Small intestine (tissue), 7 donors: ENCODE measurements at regions not wholly inside any gene's neighbourhood (a gene's known extent, or its start where the extent isn't known, plus 50 kb on each side); places are given as distances from the start of the nearest gene placed in this dataset.

Source experiments
- DNase-seq, 2 donors: peaks; one replicate each; pipeline versions ENCODE4 v3.0.0 to v3.0.0-alpha.2; 2013
- FAIRE-seq: peaks from 2 replicates; lab custom pipeline; 2012; peaks lifted over from hg19 to GRCh38; lab: Jason Lieb, UNC
- H3K27ac ChIP-seq, 3 donors: one replicate each; pipeline ENCODE4 v1.5.1; 2013; ENCODE audit warnings: low read length in 2 of 3, mild to moderate bottlenecking in 2 of 3, control low read depth in 1 of 3, inconsistent platforms in 1 of 3, low read depth in 1 of 3, moderate library complexity in 1 of 3
- H3K27me3 ChIP-seq, 3 donors: one replicate each; pipeline ENCODE4 v1.6.1; 2013; ENCODE audit warnings: low read length in 3 of 3, inconsistent platforms in 1 of 3; ENCODE audit not compliant: control insufficient read depth in 3 of 3, insufficient read depth in 3 of 3
- H3K36me3 ChIP-seq, 3 donors: one replicate each; pipeline ENCODE4 v1.6.1; 2013; ENCODE audit warnings: low read length in 3 of 3, inconsistent platforms in 1 of 3, low read depth in 1 of 3, mild to moderate bottlenecking in 1 of 3, moderate library complexity in 1 of 3; ENCODE audit not compliant: control insufficient read depth in 3 of 3, insufficient read depth in 2 of 3
- H3K4me1 ChIP-seq, 3 donors: one replicate each; pipeline ENCODE4 v1.6.1; 2013; ENCODE audit warnings: low read length in 2 of 3, inconsistent platforms in 1 of 3, low read depth in 1 of 3, mild to moderate bottlenecking in 1 of 3, moderate library complexity in 1 of 3; ENCODE audit not compliant: control insufficient read depth in 3 of 3, insufficient read depth in 2 of 3
- H3K4me3 ChIP-seq, 3 donors: one replicate each; pipeline ENCODE4 v1.5.1; 2013; ENCODE audit warnings: low read length in 3 of 3, control low read depth in 1 of 3, inconsistent platforms in 1 of 3, low read depth in 1 of 3, mild to moderate bottlenecking in 1 of 3, moderate library complexity in 1 of 3
- H3K9me3 ChIP-seq, 2 donors: one replicate each; pipeline ENCODE4 v1.6.1; 2013; ENCODE audit warnings: low read depth in 1 of 2, low read length in 1 of 2; ENCODE audit not compliant: control insufficient read depth in 2 of 2, insufficient read depth in 1 of 2
- WGBS, 3 donors: extraction: QIAGEN DNeasy Blood & Tissue Kit; methylation state at CpG; one replicate each; pipeline ENCODE4 v1.1.7; 2013; 5-methylcytosine and 5-hydroxymethylcytosine counted together
- donor health status: healthy with polysubstance abuse.
- donor health status: control.
- donor health status: control.
- donor health status: Bipolar disorder and iron deficiency.
- donor health status: healthy.

- 89 to 95% (median 89%) methylated on average over 2 of the region's 2 CpGs for WGBS, 3 donors
- DNase-seq (no peak), FAIRE-seq (no peak)
- Histone ChIP-seq H3K36me3 (no peaks in the 10 kb centered on the region), H3K27me3 (no peaks in the 10 kb centered on the region), H3K9me3 (no peaks in the 10 kb centered on the region), H3K4me1 (no peaks in the 10 kb centered on the region), H3K27ac (no peak overlapping the region), H3K4me3 (no peak overlapping the region)
Observed at GRCh38 chr21:16711757-16712156, 801.1 kb upstream of the CXADR start.

- Histone ChIP-seq H3K4me3 (no peak overlapping the region), H3K27ac (no peak overlapping the region), H3K4me1 (no peaks in the 10 kb centered on the region), H3K9me3 (no peaks in the 10 kb centered on the region), H3K36me3 (no peaks in the 10 kb centered on the region), H3K27me3 (no peaks in the 10 kb centered on the region)
- DNase-seq (no peak), FAIRE-seq (no peak)
- WGBS, 3 donors: 56 to 72% (median 63%) methylated on average over 4 of the region's 4 CpGs
Observed at GRCh38 chr21:16713331-16714117, 799.3 kb upstream of the CXADR start.

GRCh38 chr21:16740511-16740910 is 772.3 kb upstream of the CXADR start:
- Histone ChIP-seq H3K9me3 (no peaks in the 10 kb centered on the region), H3K36me3 (no peaks in the 10 kb centered on the region), H3K4me1 (no peaks in the 10 kb centered on the region), H3K27ac (no peak overlapping the region), H3K27me3 (no peaks in the 10 kb centered on the region), H3K4me3 (no peak overlapping the region)
- DNase-seq: no peak
- FAIRE-seq: no peak
- WGBS, 3 donors: 72 to 87% (median 80%) methylated on average over 8 of the region's 8 CpGs

- H3K9me3 ChIP-seq: no peaks in the 10 kb centered on the region
- no peaks in the 10 kb centered on the region for H3K4me1 ChIP-seq
- DNase-seq (no peak), FAIRE-seq (no peak)
- no peaks in the 10 kb centered on the region for H3K27me3 ChIP-seq
- no peak overlapping the region for H3K27ac ChIP-seq
- no peaks in the 10 kb centered on the region for H3K36me3 ChIP-seq
- WGBS, 3 donors: 48 to 62% (median 62%) methylated on average over 7 of the region's 7 CpGs
- no peak overlapping the region for H3K4me3 ChIP-seq
Observed at GRCh38 chr21:16741141-16741665, 771.6 kb upstream of the CXADR start.

- FAIRE-seq (no peak), DNase-seq (no peak)
- 45 to 67% (median 62%) methylated on average over 3 of the region's 3 CpGs for WGBS, 3 donors
Observed at GRCh38 chr21:16742131-16742641, 770.7 kb upstream of the CXADR start.

GRCh38 chr21:16742741-16743140 is 770.1 kb upstream of the CXADR start:
- Histone ChIP-seq H3K9me3 (no peaks in the 10 kb centered on the region), H3K27me3 (no peaks in the 10 kb centered on the region), H3K27ac (no peak overlapping the region), H3K36me3 (no peaks in the 10 kb centered on the region), H3K4me3 (no peak overlapping the region), H3K4me1 (no peaks in the 10 kb centered on the region)
- DNase-seq (no peak), FAIRE-seq (no peak)
- WGBS, 3 donors: 58 to 63% (median 60%) methylated on average over 5 of the region's 5 CpGs

More at GRCh38 chr21:16742131-16742641, 770.7 kb upstream of the CXADR start:
- Histone ChIP-seq H3K27ac (no peak overlapping the region), H3K4me1 (no peaks in the 10 kb centered on the region), H3K4me3 (no peak overlapping the region), H3K27me3 (no peaks in the 10 kb centered on the region), H3K36me3 (no peaks in the 10 kb centered on the region), H3K9me3 (no peaks in the 10 kb centered on the region)

GRCh38 chr21:16743317-16743716 is 769.5 kb upstream of the CXADR start:
- H3K27me3 ChIP-seq: no peaks in the 10 kb centered on the region
- H3K9me3 ChIP-seq: peaks cover 0 to 1% of the 10 kb centered on the region in 2 donors
- H3K27ac ChIP-seq: no peak overlapping the region
- WGBS, 3 donors: 50 to 75% (median 73%) methylated on average over 1 of the region's 1 CpG
- H3K4me3 ChIP-seq: no peak overlapping the region
- H3K4me1 ChIP-seq: no peaks in the 10 kb centered on the region
- H3K36me3 ChIP-seq: no peaks in the 10 kb centered on the region
- FAIRE-seq (no peak), DNase-seq (no peak)

- Histone ChIP-seq H3K36me3 (no peaks in the 10 kb centered on the region), H3K4me1 (peaks cover 0 to 5% (median 0%) of the 10 kb centered on the region in 3 donors), H3K4me3 (no peak overlapping the region), H3K9me3 (peaks cover 0 to 1% of the 10 kb centered on the region in 2 donors), H3K27me3 (no peaks in the 10 kb centered on the region), H3K27ac (no peak overlapping the region)
- peak in 1 of 2 donors; percentile 49 for DNase-seq
- FAIRE-seq: no peak
- 18 to 53% (median 26%) methylated on average over 3 of the region's 3 CpGs for WGBS, 3 donors
Observed at GRCh38 chr21:16750926-16751325, 761.9 kb upstream of the CXADR start.
